HepG2 (cell line): ENCODE measurements at regions not wholly inside any gene's neighbourhood (a gene's known extent, or its start where the extent isn't known, plus 50 kb on each side); places are given as distances from the start of the nearest gene placed in this dataset.

Experiments used
- GATAD1 ChIP-seq: IDR thresholded peaks from 2 replicates; pipeline ENCODE4 v1.6.1; 2016; ENCODE audit warnings: missing genetic modification reagents, missing compliant biosample characterization
- HDAC1 ChIP-seq: sonication (generic); formaldehyde crosslinking; IDR thresholded peaks from 2 replicates; pipeline ENCODE4 v1.5.1; 2020; ENCODE audit warnings: mild to moderate bottlenecking, missing genetic modification reagents
- JUND ChIP-seq: sonication (generic); formaldehyde crosslinking; IDR thresholded peaks from 2 replicates; pipeline ENCODE4 v1.8.0; 2022; ENCODE audit warnings: mild to moderate bottlenecking, missing genetic modification reagents
- KDM6A ChIP-seq: IDR thresholded peaks from 2 replicates; pipeline ENCODE4 v1.6.1; 2016; ENCODE audit warnings: low read depth
- MTF1 ChIP-seq: sonication (generic); formaldehyde crosslinking; IDR thresholded peaks from 2 replicates; pipeline ENCODE4 v1.5.0; 2020; ENCODE audit warnings: missing genetic modification reagents
- NR2C2 ChIP-seq: sonication (generic); formaldehyde crosslinking; IDR thresholded peaks from 2 replicates; pipeline ENCODE4 v1.4.0; 2020; ENCODE audit warnings: missing genetic modification reagents, mild to moderate bottlenecking, moderate library complexity, borderline replicate concordance
- RBFOX2 ChIP-seq: fragments of 200-400 bp; formaldehyde crosslinking; IDR thresholded peaks from 2 replicates; pipeline ENCODE4 v1.6.1; 2017; ENCODE audit warnings: low read depth, mild to moderate bottlenecking, low read length
- RBM22 ChIP-seq: fragments of 200-400 bp; formaldehyde crosslinking; optimal IDR thresholded peaks from 2 replicates; pipeline ENCODE3; 2017; ENCODE audit warnings: mild to moderate bottlenecking, low read length, moderate library complexity
- SMAD9 ChIP-seq: sonication (generic); formaldehyde crosslinking; IDR thresholded peaks from 2 replicates; pipeline ENCODE4 v1.5.1; 2020; ENCODE audit warnings: mild to moderate bottlenecking, missing genetic modification reagents
- SNAPC2 ChIP-seq: sonication (generic); formaldehyde crosslinking; IDR thresholded peaks from 2 replicates; pipeline ENCODE4 v1.8.1; 2022; ENCODE audit warnings: mild to moderate bottlenecking, missing genetic modification reagents
- ZNF12 ChIP-seq: sonication (generic); formaldehyde crosslinking; IDR thresholded peaks from 2 replicates; pipeline ENCODE4 v1.5.0; 2020; ENCODE audit warnings: missing genetic modification reagents
- ZSCAN9 ChIP-seq: IDR thresholded peaks from 2 replicates; pipeline ENCODE4 v1.6.1; 2016; ENCODE audit warnings: borderline replicate concordance
- TF ChIP-seq, protein P1 (sequence below): sonication (generic); formaldehyde crosslinking; IDR thresholded peaks from 2 replicates; pipeline ENCODE4 v1.4.0; 2020; ENCODE audit warnings: mild to moderate bottlenecking, missing genetic modification reagents
- TF ChIP-seq, protein P2 (sequence below): sonication (generic); formaldehyde crosslinking; IDR thresholded peaks from 2 replicates; pipeline ENCODE4 v1.5.0; 2020; ENCODE audit warnings: mild to moderate bottlenecking, missing genetic modification reagents, borderline replicate concordance
- TF ChIP-seq, protein P3 (sequence below): sonication (generic); formaldehyde crosslinking; IDR thresholded peaks from 2 replicates; pipeline ENCODE4 v1.4.0; 2020; ENCODE audit warnings: mild to moderate bottlenecking, low read depth, missing genetic modification reagents
- TF ChIP-seq, protein P4 (sequence below): sonication (generic); formaldehyde crosslinking; IDR thresholded peaks from 2 replicates; pipeline ENCODE4 v1.4.0; 2020; ENCODE audit warnings: missing genetic modification reagents

DNA sequence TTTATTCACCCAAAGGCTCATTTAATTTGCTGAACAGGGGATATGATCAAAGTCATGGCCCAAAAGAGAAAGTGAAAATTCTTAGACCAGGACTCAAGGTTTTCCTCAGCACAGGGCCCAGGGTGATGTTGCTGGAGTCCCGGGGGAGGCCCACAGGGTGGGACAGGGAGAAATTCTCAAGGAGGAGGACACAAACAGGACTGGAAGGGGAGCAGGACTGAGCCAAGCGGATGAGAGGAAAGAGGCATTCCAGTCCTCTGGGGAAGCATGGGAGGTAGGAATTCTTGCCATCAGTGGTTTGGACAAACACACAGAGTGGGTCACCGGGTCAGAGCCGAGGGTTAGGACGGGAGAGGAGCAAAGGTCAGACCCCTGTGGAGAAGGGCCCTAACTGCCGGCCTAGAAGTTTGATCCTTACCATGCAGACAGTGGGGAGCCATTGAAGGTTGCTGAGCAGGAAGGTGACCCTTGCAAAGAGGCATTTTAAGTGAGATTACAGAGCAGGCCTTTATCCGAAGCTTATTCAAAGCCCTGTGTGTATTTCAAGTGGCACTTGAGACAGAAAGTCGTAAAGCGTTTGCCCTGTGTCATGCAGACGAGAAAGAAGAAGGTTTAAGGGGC, 68.4 kb upstream of the PTGR2 start (continued):
- TF ChIP-seq, protein P1, sequence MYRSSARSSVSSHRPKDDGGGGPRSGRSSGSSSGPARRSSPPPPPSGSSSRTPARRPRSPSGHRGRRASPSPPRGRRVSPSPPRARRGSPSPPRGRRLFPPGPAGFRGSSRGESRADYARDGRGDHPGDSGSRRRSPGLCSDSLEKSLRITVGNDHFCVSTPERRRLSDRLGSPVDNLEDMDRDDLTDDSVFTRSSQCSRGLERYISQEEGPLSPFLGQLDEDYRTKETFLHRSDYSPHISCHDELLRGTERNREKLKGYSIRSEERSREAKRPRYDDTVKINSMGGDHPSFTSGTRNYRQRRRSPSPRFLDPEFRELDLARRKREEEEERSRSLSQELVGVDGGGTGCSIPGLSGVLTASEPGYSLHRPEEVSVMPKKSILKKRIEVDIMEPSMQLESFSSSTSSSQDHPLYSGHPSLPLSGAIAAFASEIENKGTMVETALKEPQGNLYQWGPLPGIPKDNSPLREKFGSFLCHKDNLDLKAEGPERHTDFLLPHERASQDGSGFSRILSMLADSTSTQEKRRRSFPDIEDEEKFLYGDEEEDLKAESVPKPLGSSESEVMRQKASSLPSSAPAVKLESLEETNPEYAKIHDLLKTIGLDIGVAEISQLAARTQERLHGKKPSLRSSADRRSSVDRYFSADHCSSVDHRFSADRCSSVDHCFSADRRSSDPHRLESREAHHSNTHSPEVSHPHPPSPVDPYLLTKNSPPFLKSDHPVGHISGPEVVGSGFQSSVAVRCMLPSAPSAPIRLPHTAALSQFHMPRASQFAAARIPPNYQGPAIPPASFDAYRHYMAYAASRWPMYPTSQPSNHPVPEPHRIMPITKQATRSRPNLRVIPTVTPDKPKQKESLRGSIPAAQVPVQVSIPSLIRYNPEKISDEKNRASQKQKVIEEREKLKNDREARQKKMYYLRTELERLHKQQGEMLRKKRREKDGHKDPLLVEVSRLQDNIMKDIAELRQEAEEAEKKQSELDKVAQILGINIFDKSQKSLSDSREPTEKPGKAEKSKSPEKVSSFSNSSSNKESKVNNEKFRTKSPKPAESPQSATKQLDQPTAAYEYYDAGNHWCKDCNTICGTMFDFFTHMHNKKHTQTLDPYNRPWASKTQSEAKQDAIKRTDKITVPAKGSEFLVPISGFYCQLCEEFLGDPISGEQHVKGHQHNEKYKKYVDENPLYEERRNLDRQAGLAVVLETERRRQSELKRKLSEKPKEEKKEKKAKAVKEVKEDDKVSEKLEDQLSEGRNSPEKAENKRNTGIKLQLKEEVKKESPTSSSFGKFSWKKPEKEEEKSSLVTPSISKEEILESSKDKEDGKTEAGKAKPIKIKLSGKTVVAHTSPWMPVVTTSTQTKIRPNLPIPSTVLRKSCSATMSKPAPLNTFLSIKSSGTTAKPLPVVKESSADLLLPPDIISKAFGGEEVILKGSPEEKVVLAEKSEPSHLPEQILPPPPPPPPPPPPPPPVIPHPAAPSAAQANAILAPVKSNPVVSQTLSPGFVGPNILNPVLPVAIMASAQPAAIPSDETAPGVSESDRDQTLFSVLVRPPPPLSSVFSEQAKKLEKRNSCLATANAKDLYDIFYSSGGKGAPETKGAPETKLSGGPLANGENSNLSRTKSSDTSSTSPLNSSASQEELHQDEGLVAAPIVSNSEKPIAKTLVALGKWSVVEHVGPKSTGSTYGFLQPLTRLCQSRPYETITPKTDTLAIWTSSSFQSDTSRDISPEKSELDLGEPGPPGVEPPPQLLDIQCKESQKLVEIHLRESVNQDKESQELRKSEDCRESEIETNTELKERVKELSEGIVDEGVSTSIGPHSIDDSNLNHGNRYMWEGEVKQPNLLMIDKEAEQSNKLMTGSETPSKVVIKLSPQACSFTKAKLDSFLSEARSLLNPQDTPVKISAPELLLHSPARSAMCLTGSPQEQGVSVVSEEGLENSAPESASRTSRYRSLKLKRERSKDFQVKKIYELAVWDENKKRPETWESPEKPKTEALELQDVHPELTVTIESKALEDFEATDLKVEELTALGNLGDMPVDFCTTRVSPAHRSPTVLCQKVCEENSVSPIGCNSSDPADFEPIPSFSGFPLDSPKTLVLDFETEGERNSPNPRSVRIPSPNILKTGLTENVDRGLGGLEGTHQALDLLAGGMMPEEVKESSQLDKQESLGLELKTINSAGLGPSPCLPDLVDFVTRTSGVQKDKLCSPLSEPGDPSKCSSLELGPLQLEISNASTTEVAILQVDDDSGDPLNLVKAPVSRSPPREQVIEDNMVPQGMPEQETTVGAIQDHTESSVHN (CRISPR knock-in tag) = no peak
- no peak for TF ChIP-seq SMAD9 (CRISPR knock-in tag)
- TF ChIP-seq SNAPC2 (CRISPR knock-in tag) = no peak
- TF ChIP-seq ZNF12 (CRISPR knock-in tag) = peak; percentile 89
- TF ChIP-seq, protein P2, sequence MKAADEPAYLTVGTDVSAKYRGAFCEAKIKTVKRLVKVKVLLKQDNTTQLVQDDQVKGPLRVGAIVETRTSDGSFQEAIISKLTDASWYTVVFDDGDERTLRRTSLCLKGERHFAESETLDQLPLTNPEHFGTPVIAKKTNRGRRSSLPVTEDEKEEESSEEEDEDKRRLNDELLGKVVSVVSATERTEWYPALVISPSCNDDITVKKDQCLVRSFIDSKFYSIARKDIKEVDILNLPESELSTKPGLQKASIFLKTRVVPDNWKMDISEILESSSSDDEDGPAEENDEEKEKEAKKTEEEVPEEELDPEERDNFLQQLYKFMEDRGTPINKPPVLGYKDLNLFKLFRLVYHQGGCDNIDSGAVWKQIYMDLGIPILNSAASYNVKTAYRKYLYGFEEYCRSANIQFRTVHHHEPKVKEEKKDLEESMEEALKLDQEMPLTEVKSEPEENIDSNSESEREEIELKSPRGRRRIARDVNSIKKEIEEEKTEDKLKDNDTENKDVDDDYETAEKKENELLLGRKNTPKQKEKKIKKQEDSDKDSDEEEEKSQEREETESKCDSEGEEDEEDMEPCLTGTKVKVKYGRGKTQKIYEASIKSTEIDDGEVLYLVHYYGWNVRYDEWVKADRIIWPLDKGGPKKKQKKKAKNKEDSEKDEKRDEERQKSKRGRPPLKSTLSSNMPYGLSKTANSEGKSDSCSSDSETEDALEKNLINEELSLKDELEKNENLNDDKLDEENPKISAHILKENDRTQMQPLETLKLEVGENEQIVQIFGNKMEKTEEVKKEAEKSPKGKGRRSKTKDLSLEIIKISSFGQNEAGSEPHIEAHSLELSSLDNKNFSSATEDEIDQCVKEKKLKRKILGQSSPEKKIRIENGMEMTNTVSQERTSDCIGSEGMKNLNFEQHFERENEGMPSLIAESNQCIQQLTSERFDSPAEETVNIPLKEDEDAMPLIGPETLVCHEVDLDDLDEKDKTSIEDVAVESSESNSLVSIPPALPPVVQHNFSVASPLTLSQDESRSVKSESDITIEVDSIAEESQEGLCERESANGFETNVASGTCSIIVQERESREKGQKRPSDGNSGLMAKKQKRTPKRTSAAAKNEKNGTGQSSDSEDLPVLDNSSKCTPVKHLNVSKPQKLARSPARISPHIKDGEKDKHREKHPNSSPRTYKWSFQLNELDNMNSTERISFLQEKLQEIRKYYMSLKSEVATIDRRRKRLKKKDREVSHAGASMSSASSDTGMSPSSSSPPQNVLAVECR (CRISPR knock-in tag) = peak; percentile 74; the same call in 1 of the 2 replicates
- TF ChIP-seq GATAD1 (CRISPR knock-in tag) = 0 out of 2 replicates have a peak, but pooled peaks have one; percentile 48
- peak; percentile 89 for TF ChIP-seq NR2C2 (CRISPR knock-in tag)
- TF ChIP-seq, protein P3, sequence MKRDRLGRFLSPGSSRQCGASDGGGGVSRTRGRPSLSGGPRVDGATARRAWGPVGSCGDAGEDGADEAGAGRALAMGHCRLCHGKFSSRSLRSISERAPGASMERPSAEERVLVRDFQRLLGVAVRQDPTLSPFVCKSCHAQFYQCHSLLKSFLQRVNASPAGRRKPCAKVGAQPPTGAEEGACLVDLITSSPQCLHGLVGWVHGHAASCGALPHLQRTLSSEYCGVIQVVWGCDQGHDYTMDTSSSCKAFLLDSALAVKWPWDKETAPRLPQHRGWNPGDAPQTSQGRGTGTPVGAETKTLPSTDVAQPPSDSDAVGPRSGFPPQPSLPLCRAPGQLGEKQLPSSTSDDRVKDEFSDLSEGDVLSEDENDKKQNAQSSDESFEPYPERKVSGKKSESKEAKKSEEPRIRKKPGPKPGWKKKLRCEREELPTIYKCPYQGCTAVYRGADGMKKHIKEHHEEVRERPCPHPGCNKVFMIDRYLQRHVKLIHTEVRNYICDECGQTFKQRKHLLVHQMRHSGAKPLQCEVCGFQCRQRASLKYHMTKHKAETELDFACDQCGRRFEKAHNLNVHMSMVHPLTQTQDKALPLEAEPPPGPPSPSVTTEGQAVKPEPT (CRISPR knock-in tag) = 0 out of 2 replicates have a peak, but pooled peaks have one; percentile 42
- TF ChIP-seq, protein P4, sequence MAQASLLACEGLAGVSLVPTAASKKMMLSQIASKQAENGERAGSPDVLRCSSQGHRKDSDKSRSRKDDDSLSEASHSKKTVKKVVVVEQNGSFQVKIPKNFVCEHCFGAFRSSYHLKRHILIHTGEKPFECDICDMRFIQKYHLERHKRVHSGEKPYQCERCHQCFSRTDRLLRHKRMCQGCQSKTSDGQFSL (CRISPR knock-in tag) = no peak
- no peak for TF ChIP-seq RBM22
- TF ChIP-seq RBFOX2 = no peak
- no peak for TF ChIP-seq JUND
- 0 out of 2 replicates have a peak, but pooled peaks have one; percentile 30 for TF ChIP-seq KDM6A (CRISPR knock-in tag)
- peak; percentile 53; the same call in 1 of the 2 replicates for TF ChIP-seq ZSCAN9 (CRISPR knock-in tag)
- no peak for TF ChIP-seq MTF1 (CRISPR knock-in tag)
- TF ChIP-seq HDAC1 (CRISPR knock-in tag) = peak; percentile 79
